ENCODE measurements at regions not wholly inside any gene's neighbourhood (a gene's known extent, or its start where the extent isn't known, plus 50 kb on each side); places are given as distances from the start of the nearest gene placed in this dataset.

GRCh38 chr18:75678627-75679026 is 251.1 kb upstream of the SMIM21 start:
- no peak for DNase-seq (ENCODE audit: low read depth)

- DNase-seq (ENCODE audit: low read depth) = no peak
Observed at GRCh38 chr18:75677696-75678455, 250.4 kb upstream of the SMIM21 start.

- DNase-seq (ENCODE audit: low read depth) = no peak
Observed at GRCh38 chr18:75660932-75661331, 233.4 kb upstream of the SMIM21 start.

GRCh38 chr18:75659535-75660023 is 232.1 kb upstream of the SMIM21 start:
- no peak for DNase-seq (ENCODE audit: low read depth)

GRCh38 chr18:75658330-75658729 is 230.8 kb upstream of the SMIM21 start:
- DNase-seq (ENCODE audit: low read depth) = no peak

GRCh38 chr18:75656563-75657247 is 229.2 kb upstream of the SMIM21 start:
- no peak for DNase-seq (ENCODE audit: low read depth)

GRCh38 chr18:75656035-75656434 is 228.5 kb upstream of the SMIM21 start:
- no peak for DNase-seq (ENCODE audit: low read depth)

GRCh38 chr18:75654851-75655751 is 227.6 kb upstream of the SMIM21 start:
- DNase-seq (ENCODE audit: low read depth) = no peak

GRCh38 chr18:75654386-75654785 is 226.9 kb upstream of the SMIM21 start:
- no peak for DNase-seq (ENCODE audit: low read depth)

- DNase-seq (ENCODE audit: low read depth) = no peak
Observed at GRCh38 chr18:75652528-75652927, 225.0 kb upstream of the SMIM21 start.

- no peak for DNase-seq (ENCODE audit: low read depth)
Observed at GRCh38 chr18:75644871-75645270, 217.4 kb upstream of the SMIM21 start.

- no peak for DNase-seq (ENCODE audit: low read depth)
Observed at GRCh38 chr18:75643083-75643482, 215.6 kb upstream of the SMIM21 start.

GRCh38 chr18:75639472-75639831 is 211.9 kb upstream of the SMIM21 start:
- no peak for DNase-seq (ENCODE audit: low read depth)

GRCh38 chr18:75638776-75639471 is 211.4 kb upstream of the SMIM21 start:
- DNase-seq (ENCODE audit: low read depth) = peak; percentile 92

GRCh38 chr18:75638223-75638775 is 210.8 kb upstream of the SMIM21 start:
- DNase-seq (ENCODE audit: low read depth) = peak; percentile 83

GRCh38 chr18:75635096-75635495 is 207.6 kb upstream of the SMIM21 start:
- DNase-seq (ENCODE audit: low read depth) = no peak

- DNase-seq (ENCODE audit: low read depth) = peak; percentile 62
Observed at GRCh38 chr18:75625966-75626365, 198.5 kb upstream of the SMIM21 start.

- DNase-seq (ENCODE audit: low read depth) = peak; percentile 96
Observed at GRCh38 chr18:75624869-75625268, 197.4 kb upstream of the SMIM21 start.

GRCh38 chr18:75621818-75622217 is 194.3 kb upstream of the SMIM21 start:
- DNase-seq (ENCODE audit: low read depth) = no peak

GRCh38 chr18:75618146-75618545 is 190.6 kb upstream of the SMIM21 start:
- peak; percentile 64 for DNase-seq (ENCODE audit: low read depth)

GRCh38 chr18:75612456-75612855 is 185.0 kb upstream of the SMIM21 start:
- peak; percentile 30 for DNase-seq (ENCODE audit: low read depth)
